HS-27A (cell line): ENCODE measurements at regions not wholly inside any gene's neighbourhood (a gene's known extent, or its start where the extent isn't known, plus 50 kb on each side); places are given as distances from the start of the nearest gene placed in this dataset.
A peak's percentile ranks its signal among the peaks of the same experiment; 100 is the strongest.
"Not testable (repeated sequence)": the region's sequence is repeated elsewhere in the genome, so short reads cannot be mapped to it uniquely, and the experiment has no call there.

Experiments
- DNase-seq: peaks from one replicate; pipeline ENCODE4 v3.0.0-alpha.2; 2012; ENCODE audit warnings: low read depth, missing footprints

GRCh38 chr3:159047361-159047760 lies 245.5 kb downstream of the MFSD1 start:
- DNase-seq = no peak

DNA sequence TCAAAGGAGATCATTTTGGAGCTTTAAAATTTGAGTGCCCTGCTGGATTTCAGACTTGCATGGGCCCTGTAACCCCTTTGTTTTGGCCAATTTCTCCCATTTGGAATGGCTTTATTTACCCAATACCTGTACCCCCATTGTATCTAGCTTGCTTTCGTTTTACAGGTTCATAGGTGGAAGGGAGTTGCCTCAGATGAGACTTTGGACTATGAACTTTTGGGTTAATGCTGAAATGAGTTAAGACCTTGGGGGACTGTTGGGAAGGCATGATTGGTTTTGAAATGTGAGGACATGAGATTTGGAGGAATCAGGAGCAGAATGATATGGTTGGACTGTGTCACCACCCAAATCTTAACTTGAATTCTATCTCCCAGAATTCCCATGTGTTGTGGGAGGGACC lies 250.6 kb downstream of the MFSD1 start:
- not testable (repeated sequence) for DNase-seq

DNA sequence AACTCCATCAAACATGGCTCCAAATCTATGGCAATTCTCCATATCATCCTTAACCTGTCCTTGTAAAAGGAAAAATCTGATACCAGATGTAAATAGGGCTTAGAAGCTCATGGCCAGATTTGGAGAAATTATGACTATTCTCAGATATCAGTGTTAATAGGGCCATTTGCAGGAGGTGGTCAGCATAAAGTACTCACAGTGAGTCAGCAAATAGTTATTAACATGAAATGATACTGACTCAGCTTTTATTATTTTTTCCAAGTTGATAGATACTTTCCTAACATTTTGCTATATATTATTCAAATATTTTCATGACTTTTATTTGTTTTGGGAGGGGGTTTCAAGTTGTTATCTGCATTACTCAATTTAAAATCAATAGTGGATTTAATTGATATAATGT lies 255.8 kb downstream of the MFSD1 start:
- no peak for DNase-seq

GRCh38 chr3:159058859-159059258 lies 257.0 kb downstream of the MFSD1 start:
- DNase-seq = no peak

DNA sequence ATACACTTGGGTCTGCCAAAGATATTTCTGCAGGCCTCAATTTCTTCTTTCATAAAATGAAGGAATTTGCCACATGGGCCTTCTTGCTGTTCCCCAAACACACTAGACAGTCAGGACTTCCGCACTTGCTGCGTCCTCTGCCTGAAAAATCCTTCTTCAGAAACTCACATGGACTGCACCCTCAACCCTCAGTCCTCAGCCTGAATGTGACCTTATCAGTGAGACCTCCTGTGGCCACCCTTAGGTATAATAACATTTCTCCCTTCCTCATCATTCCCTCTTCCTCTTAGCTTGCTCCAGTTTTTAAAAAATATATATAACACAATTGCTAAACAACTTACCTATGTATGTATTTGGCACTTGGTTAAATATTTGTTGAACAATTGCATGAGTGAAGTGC lies 257.5 kb downstream of the MFSD1 start:
- DNase-seq = no peak

GRCh38 chr3:159062734-159063410 lies 261.0 kb downstream of the MFSD1 start:
- no peak for DNase-seq

DNA sequence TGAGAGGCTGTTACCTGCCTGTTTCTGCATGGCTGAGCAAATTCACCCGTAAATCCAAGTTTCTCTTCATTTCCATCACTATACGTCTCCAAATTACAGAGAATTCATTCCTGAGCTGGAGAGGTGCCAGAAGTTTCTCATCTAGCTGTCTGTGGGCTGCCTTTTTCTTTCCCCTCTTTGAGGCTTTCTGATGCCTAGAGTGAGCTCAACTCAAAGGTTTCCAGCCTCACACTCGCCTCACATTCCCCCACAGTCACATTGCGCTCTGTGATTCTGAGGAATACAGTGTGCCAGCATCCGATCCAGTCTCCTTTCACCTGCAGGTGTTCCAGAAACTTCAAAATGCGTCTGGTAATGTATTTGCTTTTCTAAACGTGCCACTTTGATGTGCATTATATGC lies 267.2 kb downstream of the MFSD1 start, which contains the start of gene IQCJ:
TSS of gene IQCJ (plus strand) at position 229 of the 400 bp plus-strand sequence.
- no peak for DNase-seq

- DNase-seq = no peak
Measured at GRCh38 chr3:159069866-159070425, 268.1 kb downstream of the MFSD1 start.

DNA sequence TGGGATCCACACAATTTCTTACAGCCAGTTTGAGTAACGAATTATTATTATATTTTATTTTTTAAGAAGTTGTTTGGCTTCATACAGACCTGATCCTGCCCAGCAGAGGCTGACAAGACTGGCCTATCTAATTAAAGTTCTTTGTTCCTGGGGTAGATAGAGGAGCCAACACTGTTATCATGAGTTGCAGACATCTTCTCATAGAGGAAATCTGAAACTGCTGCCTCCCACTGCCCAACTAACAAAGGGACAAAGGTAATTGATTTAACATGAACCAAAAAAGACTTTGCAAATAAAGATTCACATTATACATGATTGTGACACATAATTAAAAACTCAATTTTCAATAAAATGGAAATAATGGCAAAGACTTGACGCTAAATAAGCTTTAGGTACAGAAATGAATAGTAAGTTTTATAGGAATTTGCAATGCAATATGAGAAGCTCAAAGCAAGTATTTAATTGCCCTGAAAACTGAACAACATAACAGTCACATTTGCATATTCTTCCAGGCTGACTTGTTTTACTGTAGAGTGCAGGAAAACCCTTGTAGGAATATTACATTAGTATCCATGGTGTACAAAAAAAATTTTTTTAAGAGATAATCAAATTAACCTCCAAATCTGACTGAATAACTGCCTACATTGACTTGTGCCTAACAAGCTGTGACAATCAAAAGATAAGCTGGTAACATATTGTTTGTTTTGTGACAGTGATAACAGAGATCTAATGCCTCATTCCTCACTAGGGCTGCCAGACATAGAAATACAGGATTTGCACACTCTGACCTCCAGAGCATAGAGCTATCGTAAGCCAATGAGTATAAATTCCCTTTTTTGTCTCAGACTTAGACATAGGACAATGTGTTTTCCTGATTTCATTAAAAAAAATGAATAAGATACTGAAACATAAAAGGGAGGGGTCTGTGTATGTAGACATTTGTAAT lies 273.2 kb downstream of the MFSD1 start:
- no peak for DNase-seq

GRCh38 chr3:159077860-159078259 lies 276.0 kb downstream of the MFSD1 start:
- DNase-seq = peak; percentile 79

GRCh38 chr3:159080256-159080655 lies 278.4 kb downstream of the MFSD1 start:
- no peak for DNase-seq

GRCh38 chr3:159080821-159081220 lies 279.0 kb downstream of the MFSD1 start:
- DNase-seq = no peak

DNA sequence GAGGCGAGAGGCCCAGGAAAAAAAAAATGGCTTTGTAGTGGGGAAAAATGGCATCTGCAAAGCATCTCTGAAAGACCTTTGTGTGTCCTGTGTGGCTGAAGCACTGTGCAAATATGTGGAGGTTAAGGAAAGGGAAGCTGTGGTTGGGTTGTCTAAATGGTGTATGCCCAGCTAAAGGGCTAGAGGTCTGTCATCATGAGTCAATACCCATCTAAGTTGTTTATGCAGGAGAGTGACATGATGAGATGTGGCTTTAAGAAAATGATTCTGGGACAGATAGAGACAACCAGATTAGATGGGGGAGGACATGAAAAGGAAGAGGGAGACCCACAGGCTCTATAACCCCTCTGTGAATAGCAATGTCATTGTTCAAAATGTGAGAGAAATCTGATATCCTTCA lies 280.7 kb downstream of the MFSD1 start:
- DNase-seq = peak; percentile 73

DNA sequence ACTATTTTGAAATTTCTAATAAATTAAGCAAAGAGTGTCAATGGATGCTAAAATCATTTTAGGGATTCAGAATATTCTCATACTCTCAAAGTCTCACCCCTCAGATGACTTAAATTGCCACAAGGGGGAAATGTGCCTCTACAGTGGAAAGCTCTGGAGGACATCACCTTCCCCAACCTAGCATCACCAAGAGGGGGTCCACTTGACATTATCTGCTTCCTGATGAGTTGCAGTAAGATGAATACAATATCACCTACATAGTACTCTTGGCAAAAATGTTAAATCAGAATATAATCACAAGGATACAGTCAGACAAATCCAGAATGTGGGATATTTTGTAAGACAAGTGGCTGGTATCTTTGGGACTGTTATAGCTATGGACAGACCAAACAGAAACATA lies 290.1 kb downstream of the MFSD1 start:
- no peak for DNase-seq

- DNase-seq = no peak
Measured at GRCh38 chr3:159102001-159102400, 300.1 kb downstream of the MFSD1 start.

GRCh38 chr3:159112724-159113123 lies 310.9 kb downstream of the MFSD1 start:
- no peak for DNase-seq

DNA sequence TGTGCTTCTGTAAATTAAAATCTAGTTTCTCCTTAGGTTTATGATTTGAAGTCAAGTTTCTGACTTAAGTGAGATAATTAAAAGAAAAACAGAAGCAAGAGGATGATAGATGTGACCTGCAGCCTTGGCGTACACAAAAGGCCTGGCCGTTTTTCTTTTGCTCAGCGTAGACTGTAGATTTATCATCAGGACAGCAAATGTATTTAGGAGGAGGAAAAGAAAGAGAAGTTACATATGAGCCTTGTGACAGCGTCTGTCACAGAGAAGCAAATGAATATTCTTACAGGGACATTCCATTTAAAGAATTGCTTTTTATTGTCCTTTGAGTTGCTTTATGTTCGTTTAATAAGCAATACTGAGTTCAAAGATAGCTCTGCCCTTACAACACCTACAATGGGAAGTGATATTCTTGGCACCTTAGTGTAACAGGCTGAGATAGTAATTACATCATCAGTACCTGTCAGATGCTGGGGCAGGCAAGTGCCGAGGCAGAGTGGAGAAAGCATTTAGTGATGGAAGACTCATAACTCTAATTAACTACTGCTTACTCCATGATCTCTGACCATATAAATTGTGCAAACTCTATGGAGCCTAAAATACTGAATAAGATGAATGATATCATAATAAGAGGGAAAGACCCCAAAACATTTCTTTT lies 311.5 kb downstream of the MFSD1 start:
- DNase-seq = no peak

- DNase-seq = no peak
Measured at GRCh38 chr3:159114582-159114981, 312.7 kb downstream of the MFSD1 start.

DNA sequence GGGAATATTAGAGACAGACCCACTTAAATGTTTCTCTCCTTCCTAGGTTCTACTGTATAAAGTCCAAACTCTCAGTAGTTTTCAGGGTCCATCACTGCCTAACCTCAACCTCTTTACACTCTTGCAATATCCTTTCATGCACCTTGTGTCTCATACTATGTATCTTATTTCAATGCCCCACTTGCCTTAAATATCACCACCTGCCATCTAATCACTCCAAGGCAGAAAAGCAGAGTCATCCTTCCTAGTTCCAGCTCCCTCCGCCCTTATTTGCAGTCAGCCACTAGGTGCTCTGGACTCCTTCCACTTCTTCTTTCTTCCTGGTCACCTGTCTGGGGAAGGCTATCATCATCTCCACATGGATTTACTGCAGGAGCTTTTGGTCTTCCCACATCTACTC lies 322.0 kb downstream of the MFSD1 start:
- no peak for DNase-seq

DNA sequence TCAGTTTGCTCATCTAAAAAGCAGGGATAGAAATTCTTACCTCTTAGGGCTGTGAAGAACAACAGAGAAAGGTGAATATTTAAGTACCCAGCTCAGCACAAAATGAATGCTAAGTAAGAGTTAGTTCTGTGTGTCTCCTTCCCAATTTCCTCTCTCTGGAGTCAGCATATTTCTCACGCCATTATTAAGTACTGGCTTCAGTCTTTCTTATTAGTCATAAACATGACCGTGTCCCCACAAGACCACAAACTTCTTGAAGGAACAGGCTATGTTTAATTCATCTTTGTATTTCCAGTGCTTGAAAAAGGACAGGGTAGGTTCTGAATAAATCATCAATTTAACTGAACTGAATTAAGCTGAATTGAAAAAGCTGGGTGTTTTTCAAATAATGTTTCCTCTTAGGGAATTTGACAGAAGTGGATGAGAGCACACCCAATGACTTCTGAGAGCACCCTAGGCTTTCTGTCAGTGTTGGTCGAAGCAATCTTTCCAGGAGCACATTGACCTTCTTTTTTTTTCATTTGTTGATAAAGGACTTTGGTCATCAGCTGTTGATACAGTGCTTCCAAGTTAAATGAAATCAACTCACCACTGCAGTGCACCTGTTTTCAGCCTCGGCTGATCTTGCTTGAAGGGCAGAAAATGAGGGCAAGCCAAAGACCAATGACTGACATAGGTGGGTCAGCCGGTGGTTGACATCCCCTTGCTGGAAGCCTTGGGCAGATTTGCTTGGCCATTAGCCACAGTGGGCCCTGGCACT lies 324.6 kb downstream of the MFSD1 start:
- no peak for DNase-seq

GRCh38 chr3:159127021-159127392 lies 325.2 kb downstream of the MFSD1 start:
- no peak for DNase-seq

- no peak for DNase-seq
Measured at GRCh38 chr3:159128628-159129027, 326.8 kb downstream of the MFSD1 start.
